Stomach (tissue), 4 donors: ENCODE measurements at regions not wholly inside any gene's neighbourhood (a gene's known extent, or its start where the extent isn't known, plus 50 kb on each side); places are given as distances from the start of the nearest gene placed in this dataset.
"Not testable (repeated sequence)": the region's sequence is repeated elsewhere in the genome, so short reads cannot be mapped to it uniquely, and the experiment has no call there.

Experiments used
- EP300 ChIP-seq: sonication (generic); formaldehyde crosslinking; IDR thresholded peaks from one replicate; pipeline ENCODE4 v1.6.1; 2017; ENCODE audit warnings: antibody characterized with exemption
- POLR2A ChIP-seq, 4 donors: fragments of 450-650 bp; IDR thresholded peaks; one replicate each; pipeline ENCODE4 v1.6.1; 2016; ENCODE audit warnings: antibody characterized with exemption in 4 of 4, control low read depth in 2 of 4, mild to moderate bottlenecking in 1 of 4, moderate library complexity in 1 of 4
- POLR2AphosphoS5 ChIP-seq, 3 donors: sonication (generic); formaldehyde crosslinking; IDR thresholded peaks; one replicate each; pipeline ENCODE4 v1.6.1; 2016; ENCODE audit warnings: antibody characterized with exemption in 3 of 3
- TF ChIP-seq, protein P1 (sequence below), 7 experiments: fragments of 450-650 bp in 4 of 7; fragments of 200-600 bp in 3 of 7; sonication (generic) in 3 of 7; IDR thresholded peaks; one replicate each; pipeline ENCODE4 v1.5.1; 2016 to 2019; ENCODE audit warnings: antibody characterized with exemption in 7 of 7, control low read depth in 2 of 7, mild to moderate bottlenecking in 1 of 7

DNA sequence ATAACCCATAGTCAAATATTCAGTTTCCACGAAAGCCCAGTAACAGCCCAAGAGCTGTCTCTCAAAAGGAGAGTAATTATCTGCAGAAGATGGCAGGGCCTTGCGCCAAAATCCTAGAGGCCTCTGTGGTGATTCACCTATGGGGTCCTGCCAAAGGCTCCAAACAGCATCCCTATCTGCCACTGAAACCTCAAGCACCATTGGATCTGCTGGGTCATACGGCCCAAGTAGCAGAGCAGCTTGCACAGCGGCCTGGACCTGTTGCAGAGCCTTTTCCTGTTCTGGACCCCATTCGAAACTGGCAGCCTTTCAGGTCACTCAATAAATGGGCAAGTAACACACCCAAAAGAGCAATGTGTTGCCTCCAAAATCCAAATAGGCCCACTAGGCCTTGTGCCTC, 183.2 kb upstream of the IPO5 start:
- TF ChIP-seq EP300; POLR2A (IDR thresholded peaks at IDR 0.05); POLR2AphosphoS5 (IDR thresholded peaks at IDR 0.05): not testable (repeated sequence)
- TF ChIP-seq, protein P1, sequence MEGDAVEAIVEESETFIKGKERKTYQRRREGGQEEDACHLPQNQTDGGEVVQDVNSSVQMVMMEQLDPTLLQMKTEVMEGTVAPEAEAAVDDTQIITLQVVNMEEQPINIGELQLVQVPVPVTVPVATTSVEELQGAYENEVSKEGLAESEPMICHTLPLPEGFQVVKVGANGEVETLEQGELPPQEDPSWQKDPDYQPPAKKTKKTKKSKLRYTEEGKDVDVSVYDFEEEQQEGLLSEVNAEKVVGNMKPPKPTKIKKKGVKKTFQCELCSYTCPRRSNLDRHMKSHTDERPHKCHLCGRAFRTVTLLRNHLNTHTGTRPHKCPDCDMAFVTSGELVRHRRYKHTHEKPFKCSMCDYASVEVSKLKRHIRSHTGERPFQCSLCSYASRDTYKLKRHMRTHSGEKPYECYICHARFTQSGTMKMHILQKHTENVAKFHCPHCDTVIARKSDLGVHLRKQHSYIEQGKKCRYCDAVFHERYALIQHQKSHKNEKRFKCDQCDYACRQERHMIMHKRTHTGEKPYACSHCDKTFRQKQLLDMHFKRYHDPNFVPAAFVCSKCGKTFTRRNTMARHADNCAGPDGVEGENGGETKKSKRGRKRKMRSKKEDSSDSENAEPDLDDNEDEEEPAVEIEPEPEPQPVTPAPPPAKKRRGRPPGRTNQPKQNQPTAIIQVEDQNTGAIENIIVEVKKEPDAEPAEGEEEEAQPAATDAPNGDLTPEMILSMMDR (IDR thresholded peaks at IDR 0.05): not testable (repeated sequence)
